Panc1 (cell line): ENCODE measurements at regions not wholly inside any gene's neighbourhood (a gene's known extent, or its start where the extent isn't known, plus 50 kb on each side); places are given as distances from the start of the nearest gene placed in this dataset.

Experiments
- ATAC-seq: fragments of 200-7000 bp; cut with Tn5 transposase; 2 replicates; pipeline ENCODE4 v1.9.1; 2020; ENCODE audit warnings: mild to moderate bottlenecking, moderate library complexity
- BruUV-seq: library from RNA; stranded (reverse); fragments of 400-500 nt; replicated peaks from 2 replicates; lab custom pipeline; 2021; lab: Mats Ljungman, UMichigan
- CTCF ChIA-PET: fragments of 300-600 bp; sonication (Branson Sonifier 250); formaldehyde crosslinking; loops from one replicate; lab custom pipeline; 2022; ENCODE audit warnings: antibody characterized with exemption; lab: Charles Lee
- POLR2A ChIA-PET: fragments of 300-600 bp; sonication (Branson Sonifier 250); formaldehyde crosslinking; loops from one replicate; lab custom pipeline; 2022; ENCODE audit warnings: antibody characterized with exemption; lab: Charles Lee
- DNase-seq: peaks from one replicate; pipeline ENCODE4 v3.0.0-alpha.2; 2010; ENCODE audit warnings: low read depth, low spot score
- H3K27ac ChIP-seq: 2 replicates; pipeline ENCODE4 v1.5.1; 2011; ENCODE audit warnings: mild to moderate bottlenecking, low read length, inconsistent platforms
- H3K27me3 ChIP-seq: fragments of 200-500 bp; sonication (Bioruptor generic); 2 replicates; pipeline ENCODE4 v1.6.0; 2014; ENCODE audit warnings: low read length, inconsistent platforms; ENCODE audit not compliant: control insufficient read depth, insufficient read depth
- H3K36me3 ChIP-seq: fragments of 200-500 bp; sonication (Bioruptor generic); 2 replicates; pipeline ENCODE4 v1.5.1; 2014; ENCODE audit warnings: inconsistent platforms, mild to moderate bottlenecking, low read length, moderate library complexity; ENCODE audit not compliant: control insufficient read depth, insufficient read depth
- H3K4me1 ChIP-seq: 2 replicates; pipeline ENCODE4 v1.5.1; 2011; ENCODE audit warnings: inconsistent platforms, mild to moderate bottlenecking, low read length, moderate library complexity; ENCODE audit not compliant: control insufficient read depth, insufficient read depth
- H3K4me3 ChIP-seq, 2 experiments: 2 replicates each; pipeline ENCODE4 v1.5.1; 2011 to 2012; ENCODE audit warnings: low read depth in 2 of 2, low read length in 2 of 2, mild to moderate bottlenecking in 2 of 2, inconsistent platforms in 1 of 2, moderate library complexity in 1 of 2
- H3K9me3 ChIP-seq: fragments of 200-500 bp; sonication (Bioruptor generic); 2 replicates; pipeline ENCODE4 v1.5.1; 2014; ENCODE audit warnings: low read depth, mild to moderate bottlenecking, inconsistent platforms, low read length, moderate library complexity; ENCODE audit not compliant: control insufficient read depth, insufficient read depth
- POLR2AphosphoS5 ChIP-seq: IDR thresholded peaks from 2 replicates; pipeline ENCODE4 v1.6.1; 2012; ENCODE audit warnings: mild to moderate bottlenecking, low read depth, low read length, moderate library complexity
- SIN3A ChIP-seq: IDR thresholded peaks from 2 replicates; pipeline ENCODE4 v1.6.1; 2012; ENCODE audit warnings: low read depth, mild to moderate bottlenecking, low read length, moderate library complexity, borderline replicate concordance; ENCODE audit not compliant: insufficient read depth
- TCF7L2 ChIP-seq: IDR thresholded peaks from 2 replicates; pipeline ENCODE4 v1.6.1; 2011; ENCODE audit warnings: mild to moderate bottlenecking, low read depth, low read length, inconsistent platforms
- in situ Hi-C: cut with HindIII; loops from 2 replicates; pipeline ENCODE4 v1.10.0; 2016; ENCODE audit warnings: low sequenced_read_pairs, low pct_unique_long_range_greater_than_20kb
- intact Hi-C: fragments of 100-400 bp; cut with micrococcal nuclease; formaldehyde crosslinking; loops from one replicate; pipeline ENCODE4 v1.10.0; 2022; ENCODE audit not compliant: unreplicated experiment
- TF ChIP-seq, protein P1 (sequence below), 2 experiments: IDR thresholded peaks; 2 replicates each; pipeline ENCODE4 v1.6.1; 2011 to 2012; ENCODE audit warnings: low read depth in 2 of 2, control low read depth in 1 of 2, low read length in 1 of 2, mild to moderate bottlenecking in 1 of 2, moderate library complexity in 1 of 2; ENCODE audit not compliant: insufficient read depth in 1 of 2
- TF ChIP-seq, protein P2 (sequence below): fragments of 450-650 bp; IDR thresholded peaks from 2 replicates; pipeline ENCODE4 v1.5.1; 2017; ENCODE audit warnings: mild to moderate bottlenecking

GRCh38 chr3:181493423-181493822, 218.3 kb upstream of the SOX2 start:
- Histone ChIP-seq H3K36me3 (no peaks in the 10 kb centered on the region), H3K27ac (no peak overlapping the region), H3K27me3 (no peaks in the 10 kb centered on the region), H3K9me3 (no peaks in the 10 kb centered on the region), H3K4me3 (no peak overlapping the region), H3K4me1 (no peaks in the 10 kb centered on the region)
- ATAC-seq, result no peak
- POLR2A ChIA-PET, result no interaction called here
- TF ChIP-seq, protein P1, sequence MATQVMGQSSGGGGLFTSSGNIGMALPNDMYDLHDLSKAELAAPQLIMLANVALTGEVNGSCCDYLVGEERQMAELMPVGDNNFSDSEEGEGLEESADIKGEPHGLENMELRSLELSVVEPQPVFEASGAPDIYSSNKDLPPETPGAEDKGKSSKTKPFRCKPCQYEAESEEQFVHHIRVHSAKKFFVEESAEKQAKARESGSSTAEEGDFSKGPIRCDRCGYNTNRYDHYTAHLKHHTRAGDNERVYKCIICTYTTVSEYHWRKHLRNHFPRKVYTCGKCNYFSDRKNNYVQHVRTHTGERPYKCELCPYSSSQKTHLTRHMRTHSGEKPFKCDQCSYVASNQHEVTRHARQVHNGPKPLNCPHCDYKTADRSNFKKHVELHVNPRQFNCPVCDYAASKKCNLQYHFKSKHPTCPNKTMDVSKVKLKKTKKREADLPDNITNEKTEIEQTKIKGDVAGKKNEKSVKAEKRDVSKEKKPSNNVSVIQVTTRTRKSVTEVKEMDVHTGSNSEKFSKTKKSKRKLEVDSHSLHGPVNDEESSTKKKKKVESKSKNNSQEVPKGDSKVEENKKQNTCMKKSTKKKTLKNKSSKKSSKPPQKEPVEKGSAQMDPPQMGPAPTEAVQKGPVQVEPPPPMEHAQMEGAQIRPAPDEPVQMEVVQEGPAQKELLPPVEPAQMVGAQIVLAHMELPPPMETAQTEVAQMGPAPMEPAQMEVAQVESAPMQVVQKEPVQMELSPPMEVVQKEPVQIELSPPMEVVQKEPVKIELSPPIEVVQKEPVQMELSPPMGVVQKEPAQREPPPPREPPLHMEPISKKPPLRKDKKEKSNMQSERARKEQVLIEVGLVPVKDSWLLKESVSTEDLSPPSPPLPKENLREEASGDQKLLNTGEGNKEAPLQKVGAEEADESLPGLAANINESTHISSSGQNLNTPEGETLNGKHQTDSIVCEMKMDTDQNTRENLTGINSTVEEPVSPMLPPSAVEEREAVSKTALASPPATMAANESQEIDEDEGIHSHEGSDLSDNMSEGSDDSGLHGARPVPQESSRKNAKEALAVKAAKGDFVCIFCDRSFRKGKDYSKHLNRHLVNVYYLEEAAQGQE (IDR thresholded peaks at IDR 0.05; ENCODE audit: insufficient read depth in 1 of 2, low read depth in 2 of 2, low read length in 1 of 2), result no peak
- TF ChIP-seq, protein P2, sequence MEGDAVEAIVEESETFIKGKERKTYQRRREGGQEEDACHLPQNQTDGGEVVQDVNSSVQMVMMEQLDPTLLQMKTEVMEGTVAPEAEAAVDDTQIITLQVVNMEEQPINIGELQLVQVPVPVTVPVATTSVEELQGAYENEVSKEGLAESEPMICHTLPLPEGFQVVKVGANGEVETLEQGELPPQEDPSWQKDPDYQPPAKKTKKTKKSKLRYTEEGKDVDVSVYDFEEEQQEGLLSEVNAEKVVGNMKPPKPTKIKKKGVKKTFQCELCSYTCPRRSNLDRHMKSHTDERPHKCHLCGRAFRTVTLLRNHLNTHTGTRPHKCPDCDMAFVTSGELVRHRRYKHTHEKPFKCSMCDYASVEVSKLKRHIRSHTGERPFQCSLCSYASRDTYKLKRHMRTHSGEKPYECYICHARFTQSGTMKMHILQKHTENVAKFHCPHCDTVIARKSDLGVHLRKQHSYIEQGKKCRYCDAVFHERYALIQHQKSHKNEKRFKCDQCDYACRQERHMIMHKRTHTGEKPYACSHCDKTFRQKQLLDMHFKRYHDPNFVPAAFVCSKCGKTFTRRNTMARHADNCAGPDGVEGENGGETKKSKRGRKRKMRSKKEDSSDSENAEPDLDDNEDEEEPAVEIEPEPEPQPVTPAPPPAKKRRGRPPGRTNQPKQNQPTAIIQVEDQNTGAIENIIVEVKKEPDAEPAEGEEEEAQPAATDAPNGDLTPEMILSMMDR, result no peak
- TF ChIP-seq POLR2AphosphoS5 (no peak), TCF7L2 (no peak), SIN3A (no peak)
- no peak for DNase-seq
- intact Hi-C loops (no loop called here), in situ Hi-C loops (no loop called here)
- CTCF ChIA-PET, result no interaction called here
- BruUV-seq, result no TSS peak

DNA sequence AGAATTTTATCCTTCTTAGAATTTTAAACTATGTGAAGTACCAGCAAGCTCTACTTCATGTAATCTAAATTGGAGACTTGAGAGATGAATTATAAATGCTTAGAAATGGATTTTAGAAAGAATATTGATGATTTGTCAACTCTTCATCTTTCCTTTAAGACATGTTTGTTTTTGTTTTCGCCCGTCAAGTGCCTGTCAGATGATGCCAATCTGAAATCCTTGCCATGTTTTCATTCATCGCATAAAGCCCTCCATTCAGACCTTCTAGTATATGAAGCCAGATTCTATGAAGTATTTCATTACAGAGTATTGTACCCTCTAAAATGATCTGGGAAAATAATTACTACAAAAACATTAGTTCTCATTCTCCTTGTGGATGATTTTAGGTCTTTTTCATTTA, 223.2 kb upstream of the SOX2 start:
- POLR2A ChIA-PET, result no interaction called here
- no peak for ATAC-seq
- CTCF ChIA-PET, result no interaction called here

More for the DNA sequence above, 223.2 kb upstream of the SOX2 start:
- H3K27me3 ChIP-seq, result no peaks in the 10 kb centered on the region
- in situ Hi-C loops (no loop called here), intact Hi-C loops (no loop called here)
- no peaks in the 10 kb centered on the region for H3K9me3 ChIP-seq
- DNase-seq, result no peak
- H3K27ac ChIP-seq, result no peak overlapping the region
- no peaks in the 10 kb centered on the region for H3K4me1 ChIP-seq
- no peak overlapping the region for H3K4me3 ChIP-seq
- BruUV-seq, result no TSS peak
- TF ChIP-seq SIN3A (no peak), TCF7L2 (no peak), POLR2AphosphoS5 (no peak)
- TF ChIP-seq, protein P2, result no peak
- TF ChIP-seq, protein P1 (IDR thresholded peaks at IDR 0.05; ENCODE audit: insufficient read depth in 1 of 2, low read depth in 2 of 2, low read length in 1 of 2), result no peak
- H3K36me3 ChIP-seq, result no peaks in the 10 kb centered on the region
